ENCODE measurements at regions not wholly inside any gene's neighbourhood (a gene's known extent, or its start where the extent isn't known, plus 50 kb on each side); places are given as distances from the start of the nearest gene placed in this dataset.

DNA sequence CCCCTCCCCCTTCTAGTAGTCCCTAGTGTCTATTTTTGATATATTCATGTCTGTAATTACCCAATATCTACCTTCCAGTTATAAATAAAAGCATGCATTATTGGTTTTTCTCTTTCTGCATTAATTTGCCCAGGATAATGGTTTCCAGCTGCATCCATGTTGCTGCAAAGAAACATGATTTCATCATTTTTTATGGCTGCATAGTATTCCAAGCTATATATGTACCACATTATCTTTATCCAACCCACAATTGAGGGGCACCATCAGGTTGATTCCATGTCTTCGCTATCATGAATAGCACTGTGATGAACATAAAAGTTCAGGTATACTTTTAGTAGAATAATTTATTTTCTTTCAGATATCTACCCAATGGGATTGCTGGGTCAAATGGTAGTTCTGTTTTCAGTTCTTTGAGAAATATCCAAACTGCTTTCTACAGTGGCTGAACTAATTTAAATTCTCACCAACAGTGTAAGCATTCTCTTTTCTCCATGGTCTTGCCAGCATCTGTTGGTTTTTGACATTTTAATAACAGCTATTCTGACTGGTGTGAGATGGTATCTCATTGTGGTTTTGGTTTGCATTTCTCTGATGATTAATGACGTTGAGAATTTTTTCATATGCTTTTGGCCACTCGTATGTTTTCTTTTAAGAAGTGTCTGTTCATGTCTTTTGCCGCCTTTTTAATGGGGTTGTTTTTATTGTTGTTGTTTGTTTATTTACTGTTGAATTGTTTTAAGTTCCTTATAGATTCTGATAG lies 746.1 kb upstream of the MEF2C start:
- in situ Hi-C loops (cut with HindIII; ENCODE audit: low sequenced_read_pairs) = no loop called here
- DNase-seq (ENCODE audit: low read depth, low spot score) = no peak
- TF ChIP-seq, protein P1, sequence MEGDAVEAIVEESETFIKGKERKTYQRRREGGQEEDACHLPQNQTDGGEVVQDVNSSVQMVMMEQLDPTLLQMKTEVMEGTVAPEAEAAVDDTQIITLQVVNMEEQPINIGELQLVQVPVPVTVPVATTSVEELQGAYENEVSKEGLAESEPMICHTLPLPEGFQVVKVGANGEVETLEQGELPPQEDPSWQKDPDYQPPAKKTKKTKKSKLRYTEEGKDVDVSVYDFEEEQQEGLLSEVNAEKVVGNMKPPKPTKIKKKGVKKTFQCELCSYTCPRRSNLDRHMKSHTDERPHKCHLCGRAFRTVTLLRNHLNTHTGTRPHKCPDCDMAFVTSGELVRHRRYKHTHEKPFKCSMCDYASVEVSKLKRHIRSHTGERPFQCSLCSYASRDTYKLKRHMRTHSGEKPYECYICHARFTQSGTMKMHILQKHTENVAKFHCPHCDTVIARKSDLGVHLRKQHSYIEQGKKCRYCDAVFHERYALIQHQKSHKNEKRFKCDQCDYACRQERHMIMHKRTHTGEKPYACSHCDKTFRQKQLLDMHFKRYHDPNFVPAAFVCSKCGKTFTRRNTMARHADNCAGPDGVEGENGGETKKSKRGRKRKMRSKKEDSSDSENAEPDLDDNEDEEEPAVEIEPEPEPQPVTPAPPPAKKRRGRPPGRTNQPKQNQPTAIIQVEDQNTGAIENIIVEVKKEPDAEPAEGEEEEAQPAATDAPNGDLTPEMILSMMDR (IDR thresholded peaks at IDR 0.05; ENCODE audit: low read depth, low read length) = no peak
- no peak overlapping the region for H3K4me3 ChIP-seq (ENCODE audit: low read depth, low read length)

DNA sequence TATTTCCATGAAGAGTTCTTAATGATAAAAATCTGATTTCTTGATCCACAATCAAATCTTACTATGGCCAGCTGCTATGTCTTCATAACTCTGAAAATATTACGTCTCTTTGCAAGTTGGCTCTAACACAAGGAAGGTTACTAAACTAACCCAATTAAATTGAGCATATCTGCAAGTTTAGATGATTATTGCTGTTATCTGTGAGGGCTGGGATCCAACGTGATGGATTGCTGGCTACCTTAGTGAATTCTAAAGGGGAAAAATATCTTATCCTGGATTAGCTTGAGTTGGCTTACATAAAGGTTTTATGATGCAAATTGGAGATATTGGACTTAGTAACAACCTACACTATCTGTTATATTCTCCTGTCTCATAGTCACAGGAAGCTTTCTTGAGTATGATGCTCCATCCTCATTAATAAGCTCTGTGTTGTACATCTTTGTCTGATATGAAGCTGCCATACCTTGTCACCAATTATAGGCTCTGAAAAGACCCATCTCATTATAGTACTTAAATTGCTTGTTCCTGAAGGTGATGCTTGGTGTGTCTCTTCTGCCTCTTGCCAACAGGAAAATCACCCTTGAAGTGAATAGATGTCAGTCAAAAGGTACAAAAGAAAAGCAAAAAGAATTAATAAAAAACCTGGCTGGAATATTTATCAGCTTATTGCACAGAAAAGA lies 733.0 kb upstream of the MEF2C start:
- TF ChIP-seq, protein P1 (IDR thresholded peaks at IDR 0.05; ENCODE audit: low read depth, low read length) = no peak
- DNase-seq (ENCODE audit: low read depth, low spot score) = no peak
- no peak overlapping the region for H3K4me3 ChIP-seq (ENCODE audit: low read depth, low read length)
- in situ Hi-C loops (cut with HindIII; ENCODE audit: low sequenced_read_pairs) = no loop called here

GRCh38 chr5:89613222-89613956 lies 730.4 kb upstream of the MEF2C start:
- in situ Hi-C loops (cut with HindIII; ENCODE audit: low sequenced_read_pairs) = no loop called here
- TF ChIP-seq, protein P1 (IDR thresholded peaks at IDR 0.05; ENCODE audit: low read depth, low read length) = no peak
- DNase-seq (ENCODE audit: low read depth, low spot score) = no peak
- no peak overlapping the region for H3K4me3 ChIP-seq (ENCODE audit: low read depth, low read length)

DNA sequence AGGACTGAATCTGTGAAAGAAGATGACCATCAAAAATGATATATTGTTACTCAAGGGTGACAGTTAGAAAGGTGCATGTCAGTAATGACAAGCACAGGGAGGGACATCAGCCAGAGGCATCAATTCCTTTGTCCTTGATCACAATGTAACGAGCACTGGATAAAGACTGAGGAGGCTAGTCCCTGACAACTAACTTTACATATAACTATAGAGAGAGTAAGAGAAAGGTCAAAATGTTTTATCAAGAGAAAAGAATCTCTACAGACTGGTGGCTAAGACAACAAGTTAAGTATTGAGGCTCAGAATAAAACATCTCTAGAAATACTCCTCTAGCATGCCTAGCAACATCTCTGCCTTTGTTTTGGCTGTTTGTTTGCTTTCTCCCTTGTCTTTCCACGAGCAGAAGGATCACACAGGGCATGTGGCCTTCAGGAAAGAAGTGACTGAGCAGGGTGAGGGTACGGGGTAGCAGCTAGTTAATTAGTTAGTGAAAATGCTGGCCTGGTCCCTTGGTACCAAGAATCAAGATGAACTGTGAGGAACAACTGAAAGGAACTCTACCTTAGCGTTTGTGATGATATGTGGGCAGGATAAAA lies 724.1 kb upstream of the MEF2C start:
- TF ChIP-seq, protein P1 (IDR thresholded peaks at IDR 0.05; ENCODE audit: low read depth, low read length) = no peak
- H3K4me3 ChIP-seq (ENCODE audit: low read depth, low read length) = no peak overlapping the region
- in situ Hi-C loops (cut with HindIII; ENCODE audit: low sequenced_read_pairs) = no loop called here
- DNase-seq (ENCODE audit: low read depth, low spot score) = no peak

- DNase-seq (ENCODE audit: low read depth, low spot score) = no peak
- TF ChIP-seq, protein P1 (IDR thresholded peaks at IDR 0.05; ENCODE audit: low read depth, low read length) = no peak
- no peak overlapping the region for H3K4me3 ChIP-seq (ENCODE audit: low read depth, low read length)
- in situ Hi-C loops (cut with HindIII; ENCODE audit: low sequenced_read_pairs) = no loop called here
Observed at GRCh38 chr5:89604342-89604741, 721.4 kb upstream of the MEF2C start.

DNA sequence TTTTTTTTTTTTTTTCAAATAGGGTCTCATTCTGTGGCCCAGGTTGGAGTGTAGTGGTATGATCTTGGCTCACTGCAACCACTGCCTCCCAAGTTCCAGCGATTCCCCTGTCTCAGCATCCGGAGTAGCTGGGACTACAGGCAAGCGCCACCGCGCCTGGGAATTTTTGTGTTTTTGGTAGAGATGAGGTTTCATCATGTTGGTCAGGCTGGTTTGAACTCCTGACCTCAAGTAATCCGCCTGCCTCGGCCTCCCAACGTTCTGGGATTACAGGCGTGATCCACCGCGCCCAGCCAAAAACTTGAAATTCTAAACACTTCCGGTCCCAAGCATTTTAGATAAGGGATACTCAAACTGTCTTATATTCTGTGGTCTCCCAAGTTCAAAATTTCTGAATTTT lies 718.9 kb upstream of the MEF2C start:
- H3K4me3 ChIP-seq (ENCODE audit: low read depth, low read length) = no peak overlapping the region
- no peak for DNase-seq (ENCODE audit: low read depth, low spot score)
- in situ Hi-C loops (cut with HindIII; ENCODE audit: low sequenced_read_pairs) = no loop called here
- TF ChIP-seq, protein P1 (IDR thresholded peaks at IDR 0.05; ENCODE audit: low read depth, low read length) = no peak
